HEK293 (cell line): ENCODE measurements at regions not wholly inside any gene's neighbourhood (a gene's known extent, or its start where the extent isn't known, plus 50 kb on each side); places are given as distances from the start of the nearest gene placed in this dataset.

ENCODE experiments used
- GFI1B ChIP-seq: fragments of 450-650 bp; formaldehyde crosslinking; IDR thresholded peaks from 2 replicates; pipeline ENCODE4 v1.5.1; 2016; ENCODE audit warnings: missing biosample characterization, missing genetic modification characterization
- ZBTB21 ChIP-seq: fragments of 450-650 bp; formaldehyde crosslinking; IDR thresholded peaks from 2 replicates; pipeline ENCODE4 v1.5.1; 2017; ENCODE audit warnings: missing biosample characterization, missing genetic modification characterization
- ZNF114 ChIP-seq: fragments of 450-650 bp; formaldehyde crosslinking; IDR thresholded peaks from 2 replicates; pipeline ENCODE4 v1.5.0; 2017; ENCODE audit warnings: missing biosample characterization, missing genetic modification characterization
- ZNF16 ChIP-seq: fragments of 450-650 bp; formaldehyde crosslinking; IDR thresholded peaks from 2 replicates; pipeline ENCODE4 v1.5.1; 2016; ENCODE audit warnings: low read depth, missing biosample characterization, missing genetic modification characterization
- ZNF266 ChIP-seq: fragments of 450-650 bp; formaldehyde crosslinking; IDR thresholded peaks from 2 replicates; pipeline ENCODE4 v1.5.1; 2016; ENCODE audit warnings: missing biosample characterization, missing genetic modification characterization, low read depth
- ZNF777 ChIP-seq: fragments of 450-650 bp; formaldehyde crosslinking; IDR thresholded peaks from 2 replicates; pipeline ENCODE4 v1.5.1; 2017; ENCODE audit warnings: missing biosample characterization, missing genetic modification characterization, borderline replicate concordance

- TF ChIP-seq ZNF777 (tag by site-specific recombination) = no peak
- no peak for TF ChIP-seq ZNF266 (tag by site-specific recombination)
- TF ChIP-seq ZBTB21 (tag by site-specific recombination) = no peak
- no peak for TF ChIP-seq ZNF16 (tag by site-specific recombination)
- no peak for TF ChIP-seq ZNF114 (tag by site-specific recombination)
- TF ChIP-seq GFI1B (tag by site-specific recombination) = no peak
Observed at GRCh38 chr6:7675353-7675945, 50.5 kb upstream of the BMP6 start (continued).
